Pancreas (tissue), 10 donors: ENCODE measurements at regions not wholly inside any gene's neighbourhood (a gene's known extent, or its start where the extent isn't known, plus 50 kb on each side); places are given as distances from the start of the nearest gene placed in this dataset.

Source experiments
- ATAC-seq, 4 donors: fragments of 200-7000 bp; cut with Tn5 transposase; one replicate each; pipeline versions ENCODE4 v1.8.0 to v1.9.1; 2020; ENCODE audit warnings: mild to moderate bottlenecking in 4 of 4, moderate library complexity in 4 of 4
- DNase-seq, 6 donors: peaks; one replicate each; pipeline ENCODE4 v3.0.0-alpha.2; 2020
- FAIRE-seq: peaks from 2 replicates; lab custom pipeline; 2012; peaks lifted over from hg19 to GRCh38; lab: Jason Lieb, UNC
- H3K27ac ChIP-seq, 4 donors: fragments of 200-600 bp; sonication (generic); 1 replicate in 3 of 4; 2 replicates in 1 of 4; pipeline versions ENCODE4 v1.5.0 to v1.8.0; 2020
- H3K27me3 ChIP-seq, 4 donors: fragments of 200-600 bp; one replicate each; pipeline ENCODE4 v1.8.0; 2021
- H3K36me3 ChIP-seq, 3 donors: fragments of 200-600 bp; sonication (generic) in 1 of 3; one replicate each; pipeline versions ENCODE4 v1.5.0 to v1.8.0; 2020 to 2021
- H3K4me1 ChIP-seq, 3 donors: fragments of 200-600 bp; one replicate each; pipeline ENCODE4 v1.8.0; 2021
- H3K4me3 ChIP-seq, 4 donors: fragments of 200-600 bp; sonication (generic) in 2 of 4; one replicate each; pipeline versions ENCODE4 v1.5.0 to v1.8.0; 2020 to 2021
- H3K9me3 ChIP-seq, 4 donors: fragments of 200-600 bp; one replicate each; pipeline ENCODE4 v1.8.0; 2021
- WGBS, 2 donors: extraction: QIAGEN DNeasy Blood & Tissue Kit; methylation state at CpG; one replicate each; pipeline ENCODE4 v1.1.7; 2013; 5-methylcytosine and 5-hydroxymethylcytosine counted together
- intact Hi-C, 3 donors: fragments of 100-400 bp; cut with DNase I; formaldehyde crosslinking; loops; one replicate each; pipeline versions ENCODE4 v1.11.1 to v1.14.2; 2022
- TF ChIP-seq, protein P1 (sequence below), 4 donors: fragments of 200-600 bp; sonication (generic) in 3 of 4; IDR thresholded peaks; one replicate each; pipeline versions ENCODE4 v1.5.0 to v1.8.0; 2021; ENCODE audit warnings: antibody characterized with exemption in 4 of 4
- donor health status: healthy with polysubstance abuse.
- donor health status: DM: no; HTN: no; CAD: no; lungs with moderate emphysema.
- donor health status: DM: no; HTN: no; CAD: no.
- donor health status: control.
- donor health status: control.
- donor health status: Bipolar disorder and iron deficiency.
- donor health status: DM: yes; HTN: yes; CAD: no.
- donor health status: DM: no; HTN: no; CAD: no.
- donor health status: DM: no; HTN: no; CAD: no.
- donor health status: DM: yes; HTN: yes; CAD: no.

- FAIRE-seq (no peak), DNase-seq (no peak), ATAC-seq (no peak)
- Histone ChIP-seq H3K4me3 (no peak overlapping the region), H3K27me3 (no peaks in the 10 kb centered on the region), H3K4me1 (no peaks in the 10 kb centered on the region), H3K9me3 (no peaks in the 10 kb centered on the region), H3K27ac (no peak overlapping the region), H3K36me3 (no peaks in the 10 kb centered on the region)
- 25 to 26% methylated on average over 1 of the region's 1 CpG for WGBS, 2 donors
- intact Hi-C loops = no loop called here
- TF ChIP-seq, protein P1, sequence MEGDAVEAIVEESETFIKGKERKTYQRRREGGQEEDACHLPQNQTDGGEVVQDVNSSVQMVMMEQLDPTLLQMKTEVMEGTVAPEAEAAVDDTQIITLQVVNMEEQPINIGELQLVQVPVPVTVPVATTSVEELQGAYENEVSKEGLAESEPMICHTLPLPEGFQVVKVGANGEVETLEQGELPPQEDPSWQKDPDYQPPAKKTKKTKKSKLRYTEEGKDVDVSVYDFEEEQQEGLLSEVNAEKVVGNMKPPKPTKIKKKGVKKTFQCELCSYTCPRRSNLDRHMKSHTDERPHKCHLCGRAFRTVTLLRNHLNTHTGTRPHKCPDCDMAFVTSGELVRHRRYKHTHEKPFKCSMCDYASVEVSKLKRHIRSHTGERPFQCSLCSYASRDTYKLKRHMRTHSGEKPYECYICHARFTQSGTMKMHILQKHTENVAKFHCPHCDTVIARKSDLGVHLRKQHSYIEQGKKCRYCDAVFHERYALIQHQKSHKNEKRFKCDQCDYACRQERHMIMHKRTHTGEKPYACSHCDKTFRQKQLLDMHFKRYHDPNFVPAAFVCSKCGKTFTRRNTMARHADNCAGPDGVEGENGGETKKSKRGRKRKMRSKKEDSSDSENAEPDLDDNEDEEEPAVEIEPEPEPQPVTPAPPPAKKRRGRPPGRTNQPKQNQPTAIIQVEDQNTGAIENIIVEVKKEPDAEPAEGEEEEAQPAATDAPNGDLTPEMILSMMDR (IDR thresholded peaks at IDR 0.05) = no peak
Measured at GRCh38 chr10:58951087-58951486, 225.4 kb upstream of the PHYHIPL start.

DNA sequence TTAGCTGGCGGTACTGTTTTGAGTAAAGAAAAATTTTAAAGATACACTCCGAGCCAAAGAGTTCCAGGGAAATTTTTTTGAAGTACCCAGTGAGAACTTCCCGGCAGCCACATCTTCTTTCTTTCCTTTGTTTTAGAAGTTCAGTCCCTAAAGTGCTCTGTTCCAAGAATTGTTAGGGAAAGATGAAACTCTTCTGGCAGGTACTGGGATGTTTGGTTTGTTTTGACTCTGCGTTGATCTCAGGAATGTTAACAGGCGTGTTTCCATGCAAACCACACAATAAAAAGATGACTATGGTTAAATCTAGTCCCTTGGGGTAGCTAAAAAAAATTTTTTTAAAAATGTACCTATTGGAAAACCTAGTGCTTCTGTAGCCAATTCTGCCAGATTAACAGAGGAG, 224.7 kb upstream of the PHYHIPL start:
- H3K4me1 ChIP-seq = no peaks in the 10 kb centered on the region
- ATAC-seq (peak in 1 of 4 donors; percentile 17), DNase-seq (no peak), FAIRE-seq (no peak)
- no peaks in the 10 kb centered on the region for H3K27me3 ChIP-seq
- H3K4me3 ChIP-seq = no peak overlapping the region
- H3K27ac ChIP-seq = peak overlapping the region in 1 of 4 donors; percentile 4
- H3K36me3 ChIP-seq = no peaks in the 10 kb centered on the region
- intact Hi-C loops = no loop called here
- 77 to 87% methylated on average over 5 of the region's 5 CpGs for whole genome bisulfite sequencing, 2 donors
- H3K9me3 ChIP-seq = no peaks in the 10 kb centered on the region
- TF ChIP-seq, protein P1 (IDR thresholded peaks at IDR 0.05) = no peak

- no peaks in the 10 kb centered on the region for H3K9me3 ChIP-seq
- H3K4me1 ChIP-seq = no peaks in the 10 kb centered on the region
- peak overlapping the region in 1 of 4 donors; percentile 4 for H3K27ac ChIP-seq
- H3K4me3 ChIP-seq = no peak overlapping the region
- DNase-seq (no peak), ATAC-seq (peak; percentile 30 to 48 (median 42)), FAIRE-seq (no peak)
- TF ChIP-seq, protein P1 (IDR thresholded peaks at IDR 0.05) = no peak
- H3K27me3 ChIP-seq = no peaks in the 10 kb centered on the region
- intact Hi-C loops = no loop called here
- H3K36me3 ChIP-seq = no peaks in the 10 kb centered on the region
- WGBS, 2 donors = 40 to 53% methylated on average over 5 of the region's 5 CpGs
Measured at GRCh38 chr10:58952162-58952601, 224.3 kb upstream of the PHYHIPL start.

- FAIRE-seq (peak; percentile 67), DNase-seq (peak in 3 of 6 donors; percentile 15 to 68 (median 39)), ATAC-seq (peak; percentile 75 to 96 (median 91))
- intact Hi-C loops = no loop called here
- H3K4me3 ChIP-seq = no peak overlapping the region
- no peak overlapping the region for H3K27ac ChIP-seq
- H3K9me3 ChIP-seq = no peaks in the 10 kb centered on the region
- no peaks in the 10 kb centered on the region for H3K36me3 ChIP-seq
- 0 to 3% methylated on average over 3 of the region's 3 CpGs for WGBS, 2 donors
- H3K27me3 ChIP-seq = no peaks in the 10 kb centered on the region
- H3K4me1 ChIP-seq = no peaks in the 10 kb centered on the region
- TF ChIP-seq, protein P1 (IDR thresholded peaks at IDR 0.05) = peak; percentile 56 to 67 (median 63)
Measured at GRCh38 chr10:58952747-58953466, 223.5 kb upstream of the PHYHIPL start.

DNA sequence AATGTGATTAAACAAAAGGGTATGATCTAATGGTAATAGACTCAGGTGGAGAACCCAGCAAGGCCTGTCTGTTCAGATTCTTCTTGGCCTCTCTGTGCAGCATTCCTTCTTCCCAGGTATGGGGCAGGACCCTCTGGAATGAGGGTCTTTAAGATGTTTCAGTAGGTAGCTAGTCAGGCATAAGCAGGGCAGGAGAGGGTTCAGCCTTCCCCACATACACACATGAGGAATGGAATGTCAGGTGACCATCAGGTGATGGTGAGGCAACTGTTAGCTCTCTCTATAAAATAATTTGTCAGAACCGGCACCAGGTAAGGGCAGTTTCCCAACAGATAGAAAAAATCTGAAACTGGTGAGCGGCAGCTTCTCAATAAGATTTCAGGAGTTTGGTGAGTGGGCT, 222.3 kb upstream of the PHYHIPL start:
- H3K36me3 ChIP-seq = no peaks in the 10 kb centered on the region
- intact Hi-C loops = no loop called here
- TF ChIP-seq, protein P1 (IDR thresholded peaks at IDR 0.05) = no peak
- 87 to 91% methylated on average over 2 of the region's 2 CpGs for WGBS, 2 donors
- H3K4me3 ChIP-seq = no peak overlapping the region
- no peaks in the 10 kb centered on the region for H3K9me3 ChIP-seq
- ATAC-seq (no peak), DNase-seq (no peak), FAIRE-seq (no peak)
- no peaks in the 10 kb centered on the region for H3K4me1 ChIP-seq
- no peaks in the 10 kb centered on the region for H3K27me3 ChIP-seq
- no peak overlapping the region for H3K27ac ChIP-seq
